Adrenal gland (tissue), 9 donors: ENCODE measurements at regions not wholly inside any gene's neighbourhood (a gene's known extent, or its start where the extent isn't known, plus 50 kb on each side); places are given as distances from the start of the nearest gene placed in this dataset.

Experiments used
- DNase-seq, 7 donors: peaks; one replicate each; pipeline ENCODE4 v3.0.0-alpha.2; 2019 to 2020
- H3K27ac ChIP-seq, 5 donors: fragments of 200-600 bp; sonication (generic) in 4 of 5; 1 replicate in 3 of 5; 2 replicates in 2 of 5; pipeline versions ENCODE4 v1.5.1 to v1.8.0; 2016 to 2020; ENCODE audit warnings: mild to moderate bottlenecking in 1 of 5
- H3K27me3 ChIP-seq: fragments of 200-600 bp; 2 replicates; pipeline ENCODE4 v1.8.0; 2021
- H3K36me3 ChIP-seq, 2 donors: fragments of 200-600 bp; replicated peaks in 1 of 2; 1 replicate in 1 of 2; 2 replicates in 1 of 2; pipeline versions ENCODE4 v1.5.1 to v1.8.0; 2018 to 2022
- H3K4me1 ChIP-seq, 2 donors: fragments of 200-600 bp; replicated peaks in 1 of 2; 1 replicate in 1 of 2; 2 replicates in 1 of 2; pipeline versions ENCODE4 v1.5.1 to v1.8.0; 2018 to 2021
- H3K4me3 ChIP-seq, 4 donors: fragments of 200-600 bp; sonication (generic) in 3 of 4; one replicate each; pipeline ENCODE4 v1.5.1; 2016 to 2018
- H3K9me3 ChIP-seq, 3 donors: fragments of 200-600 bp; sonication (generic) in 1 of 3; replicated peaks in 1 of 3; 1 replicate in 2 of 3; 2 replicates in 1 of 3; pipeline versions ENCODE4 v1.5.1 to v1.8.0; 2016 to 2021
- POLR2A ChIP-seq, 2 donors: fragments of 450-650 bp; IDR thresholded peaks; one replicate each; pipeline ENCODE4 v1.6.1; 2017; ENCODE audit warnings: antibody characterized with exemption in 2 of 2, mild to moderate bottlenecking in 2 of 2, moderate library complexity in 1 of 2
- WGBS, 4 donors: extraction: QIAGEN DNeasy Blood & Tissue Kit in 2 of 4; methylation state at CpG; one replicate each; pipeline versions ENCODE4 v1.1.5 to v1.1.7; 2013 to 2017; 5-methylcytosine and 5-hydroxymethylcytosine counted together
- intact Hi-C, 2 donors: fragments of 100-400 bp; cut with DNase I; formaldehyde crosslinking; loops; one replicate each; pipeline versions ENCODE4 v1.14.1 to v1.15.0; 2022 to 2023
- TF ChIP-seq, protein P1 (sequence below), 6 experiments: fragments of 450-650 bp in 4 of 6; fragments of 200-600 bp in 2 of 6; sonication (generic) in 1 of 6; IDR thresholded peaks; 1 replicate in 5 of 6; 2 replicates in 1 of 6; pipeline versions ENCODE4 v1.5.1 to v1.8.0; 2016 to 2021; ENCODE audit warnings: antibody characterized with exemption in 6 of 6, mild to moderate bottlenecking in 2 of 6, moderate library complexity in 1 of 6
- donor health status: healthy with polysubstance abuse.
- donor health status: Bipolar disorder and iron deficiency.
- donor health status: DM: yes; HTN: yes; CAD: no.
- donor health status: DM: no; HTN: no; CAD: no.
- donor health status: DM: no; HTN: no; CAD: no.

DNA sequence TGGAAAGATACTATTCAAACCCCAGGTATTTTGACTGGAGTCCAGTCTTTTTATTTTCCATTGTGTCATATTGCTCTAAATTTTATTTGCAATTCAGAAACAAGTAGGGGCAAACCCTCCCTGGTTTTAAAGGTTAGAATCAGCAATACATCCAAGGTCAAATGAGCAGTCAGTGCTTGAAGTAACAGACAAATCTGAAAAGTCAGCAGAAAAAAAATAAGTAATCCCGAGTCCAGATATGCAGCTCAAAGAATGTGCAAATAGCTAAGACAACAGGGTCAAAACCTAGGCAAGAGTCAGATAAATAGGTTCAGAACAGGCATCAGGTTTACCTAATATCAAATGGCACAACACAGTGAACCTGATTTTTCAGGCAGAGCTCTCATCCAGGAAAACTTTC lies 367.0 kb downstream of the STK39 start:
- intact Hi-C loops = no loop called here
- Histone ChIP-seq H3K27ac (no peak overlapping the region), H3K9me3 (no peaks in the 10 kb centered on the region), H3K4me3 (no peak overlapping the region), H3K36me3 (no peaks in the 10 kb centered on the region), H3K4me1 (no peaks in the 10 kb centered on the region), H3K27me3 (no peaks in the 10 kb centered on the region)
- TF ChIP-seq, protein P1, sequence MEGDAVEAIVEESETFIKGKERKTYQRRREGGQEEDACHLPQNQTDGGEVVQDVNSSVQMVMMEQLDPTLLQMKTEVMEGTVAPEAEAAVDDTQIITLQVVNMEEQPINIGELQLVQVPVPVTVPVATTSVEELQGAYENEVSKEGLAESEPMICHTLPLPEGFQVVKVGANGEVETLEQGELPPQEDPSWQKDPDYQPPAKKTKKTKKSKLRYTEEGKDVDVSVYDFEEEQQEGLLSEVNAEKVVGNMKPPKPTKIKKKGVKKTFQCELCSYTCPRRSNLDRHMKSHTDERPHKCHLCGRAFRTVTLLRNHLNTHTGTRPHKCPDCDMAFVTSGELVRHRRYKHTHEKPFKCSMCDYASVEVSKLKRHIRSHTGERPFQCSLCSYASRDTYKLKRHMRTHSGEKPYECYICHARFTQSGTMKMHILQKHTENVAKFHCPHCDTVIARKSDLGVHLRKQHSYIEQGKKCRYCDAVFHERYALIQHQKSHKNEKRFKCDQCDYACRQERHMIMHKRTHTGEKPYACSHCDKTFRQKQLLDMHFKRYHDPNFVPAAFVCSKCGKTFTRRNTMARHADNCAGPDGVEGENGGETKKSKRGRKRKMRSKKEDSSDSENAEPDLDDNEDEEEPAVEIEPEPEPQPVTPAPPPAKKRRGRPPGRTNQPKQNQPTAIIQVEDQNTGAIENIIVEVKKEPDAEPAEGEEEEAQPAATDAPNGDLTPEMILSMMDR (IDR thresholded peaks at IDR 0.05) = no peak
- no peak for TF ChIP-seq POLR2A (IDR thresholded peaks at IDR 0.05)
- DNase-seq = no peak
- 29 to 52% (median 37%) methylated on average over 1 of the region's 1 CpG for WGBS, 4 donors

DNA sequence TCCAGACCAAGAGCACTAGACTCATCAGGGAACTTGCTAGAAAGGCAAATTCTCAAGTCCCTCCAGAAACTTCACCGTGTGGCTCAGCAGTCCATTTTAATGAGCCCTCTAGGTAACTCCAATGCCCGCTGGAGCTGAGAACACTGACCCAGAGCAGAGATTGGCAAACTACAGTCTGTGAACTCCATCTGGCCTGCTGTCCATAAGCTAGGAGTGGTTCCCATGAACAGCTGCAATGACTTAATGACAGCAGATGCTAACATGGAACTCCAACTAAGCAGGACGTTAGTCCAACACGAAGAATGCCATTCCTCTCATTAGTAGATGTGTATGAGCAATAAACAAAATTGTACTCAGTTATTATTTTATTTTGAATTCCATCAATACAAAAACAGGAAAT lies 371.9 kb downstream of the STK39 start:
- WGBS, 4 donors = 93 to 99% (median 95%) methylated on average over 4 of the region's 4 CpGs
- no peaks in the 10 kb centered on the region for H3K36me3 ChIP-seq
- no peak overlapping the region for H3K4me3 ChIP-seq
- no peaks in the 10 kb centered on the region for H3K9me3 ChIP-seq
- no peak overlapping the region for H3K27ac ChIP-seq
- DNase-seq = no peak
- no peak for TF ChIP-seq POLR2A (IDR thresholded peaks at IDR 0.05)
- TF ChIP-seq, protein P1 (IDR thresholded peaks at IDR 0.05) = no peak
- no peaks in the 10 kb centered on the region for H3K27me3 ChIP-seq
- intact Hi-C loops = no loop called here
- H3K4me1 ChIP-seq = no peaks in the 10 kb centered on the region

DNA sequence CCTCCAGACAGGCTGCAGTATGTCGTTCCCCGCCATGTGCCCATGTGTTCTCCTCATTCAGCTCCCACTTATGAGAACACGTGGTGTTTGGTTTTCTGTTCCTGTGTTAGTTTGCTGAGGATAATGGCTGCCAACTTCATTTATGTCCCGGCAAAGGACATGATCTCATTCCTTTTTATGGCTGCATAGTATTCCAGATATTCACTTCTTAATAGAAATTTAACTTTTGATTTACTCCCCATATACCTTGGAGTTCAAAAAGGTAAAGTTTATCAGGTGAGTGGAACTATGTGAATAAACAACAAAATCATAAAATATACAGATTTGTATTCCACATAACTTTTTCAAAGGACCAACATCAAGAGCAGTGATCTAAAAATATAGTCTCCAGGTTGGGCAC lies 372.6 kb downstream of the STK39 start:
- H3K27ac ChIP-seq = no peak overlapping the region
- no peaks in the 10 kb centered on the region for H3K27me3 ChIP-seq
- H3K4me1 ChIP-seq = no peaks in the 10 kb centered on the region
- 92 to 95% (median 94%) methylated on average over 4 of the region's 4 CpGs for WGBS, 4 donors
- DNase-seq = no peak
- no peaks in the 10 kb centered on the region for H3K36me3 ChIP-seq
- no peak for TF ChIP-seq POLR2A (IDR thresholded peaks at IDR 0.05)
- H3K9me3 ChIP-seq = no peaks in the 10 kb centered on the region
- H3K4me3 ChIP-seq = no peak overlapping the region
- intact Hi-C loops = no loop called here

DNA sequence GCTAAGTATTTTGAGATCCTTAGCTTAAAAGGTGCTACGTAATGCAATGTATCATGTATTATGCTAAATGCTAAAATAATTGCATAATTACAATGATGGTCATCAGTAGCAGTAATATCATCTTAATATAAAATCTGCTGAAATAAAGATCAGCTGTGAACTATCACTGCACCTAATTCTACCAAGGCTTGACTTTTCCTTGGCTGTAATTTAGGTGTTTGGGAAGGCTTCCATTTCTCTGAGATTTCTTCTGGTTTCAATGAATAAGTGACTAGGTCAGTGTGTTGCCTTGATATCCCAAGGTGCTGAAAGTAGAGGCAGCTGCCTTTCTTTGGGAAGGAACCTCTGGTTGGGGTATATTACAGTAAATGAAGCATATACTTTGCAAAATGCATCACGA lies 376.1 kb downstream of the STK39 start:
- intact Hi-C loops = no loop called here
- Histone ChIP-seq H3K27ac (no peak overlapping the region), H3K9me3 (no peaks in the 10 kb centered on the region), H3K4me1 (no peaks in the 10 kb centered on the region), H3K4me3 (no peak overlapping the region), H3K36me3 (no peaks in the 10 kb centered on the region), H3K27me3 (no peaks in the 10 kb centered on the region)
- DNase-seq = no peak
- no peak for TF ChIP-seq POLR2A (IDR thresholded peaks at IDR 0.05)
- TF ChIP-seq, protein P1 (IDR thresholded peaks at IDR 0.05) = no peak
- WGBS, 4 donors = 87 to 94% (median 90%) methylated on average over 2 of the region's 2 CpGs

DNA sequence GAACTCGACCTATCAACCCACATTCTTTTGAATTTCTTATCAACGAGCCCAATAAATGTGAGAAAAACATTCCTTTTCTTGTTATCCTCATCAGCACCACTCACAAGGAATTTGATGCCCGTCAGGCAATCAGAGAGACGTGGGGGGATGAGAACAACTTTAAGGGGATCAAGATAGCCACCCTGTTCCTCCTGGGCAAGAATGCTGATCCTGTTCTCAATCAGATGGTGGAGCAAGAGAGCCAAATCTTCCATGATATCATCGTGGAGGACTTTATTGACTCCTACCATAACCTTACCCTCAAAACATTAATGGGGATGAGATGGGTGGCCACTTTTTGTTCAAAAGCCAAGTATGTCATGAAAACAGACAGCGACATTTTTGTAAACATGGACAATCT lies 378.2 kb downstream of the STK39 start:
- Histone ChIP-seq H3K4me3 (no peak overlapping the region), H3K4me1 (no peaks in the 10 kb centered on the region), H3K27me3 (no peaks in the 10 kb centered on the region), H3K9me3 (no peaks in the 10 kb centered on the region), H3K27ac (no peak overlapping the region), H3K36me3 (no peaks in the 10 kb centered on the region)
- no peak for TF ChIP-seq POLR2A (IDR thresholded peaks at IDR 0.05)
- TF ChIP-seq, protein P1 (IDR thresholded peaks at IDR 0.05) = no peak
- WGBS, 4 donors = 74 to 77% (median 75%) methylated on average over 6 of the region's 6 CpGs
- intact Hi-C loops = no loop called here
- no peak for DNase-seq
